Spleen (tissue), 7 donors: ENCODE measurements at regions not wholly inside any gene's neighbourhood (a gene's known extent, or its start where the extent isn't known, plus 50 kb on each side); places are given as distances from the start of the nearest gene placed in this dataset.

Experiments
- CTCF ChIP-seq, 11 experiments: fragments of 200-600 bp in 7 of 11; fragments of 450-650 bp in 4 of 11; sonication (generic) in 4 of 11; IDR thresholded peaks in 8 of 11; conservative IDR thresholded peaks in 3 of 11; 1 replicate in 7 of 11; 2 replicates in 4 of 11; pipeline versions ENCODE4 v1.4.0 to v1.8.0; 2016 to 2021; ENCODE audit warnings: antibody characterized with exemption in 11 of 11, inconsistent platforms in 4 of 11, mild to moderate bottlenecking in 1 of 11
- POLR2A ChIP-seq, 3 donors: fragments of 450-650 bp; IDR thresholded peaks; one replicate each; pipeline ENCODE4 v1.5.1; 2017; ENCODE audit warnings: antibody characterized with exemption in 3 of 3, mild to moderate bottlenecking in 1 of 3
- POLR2AphosphoS5 ChIP-seq, 3 donors: sonication (generic); formaldehyde crosslinking; IDR thresholded peaks; one replicate each; pipeline ENCODE4 v1.5.1; 2017; ENCODE audit warnings: antibody characterized with exemption in 3 of 3
- donor health status: DM: no; HTN: no; CAD: no; lungs with moderate emphysema.
- donor health status: DM: no; HTN: no; CAD: no.
- donor health status: DM: no; HTN: no; CAD: no.

DNA sequence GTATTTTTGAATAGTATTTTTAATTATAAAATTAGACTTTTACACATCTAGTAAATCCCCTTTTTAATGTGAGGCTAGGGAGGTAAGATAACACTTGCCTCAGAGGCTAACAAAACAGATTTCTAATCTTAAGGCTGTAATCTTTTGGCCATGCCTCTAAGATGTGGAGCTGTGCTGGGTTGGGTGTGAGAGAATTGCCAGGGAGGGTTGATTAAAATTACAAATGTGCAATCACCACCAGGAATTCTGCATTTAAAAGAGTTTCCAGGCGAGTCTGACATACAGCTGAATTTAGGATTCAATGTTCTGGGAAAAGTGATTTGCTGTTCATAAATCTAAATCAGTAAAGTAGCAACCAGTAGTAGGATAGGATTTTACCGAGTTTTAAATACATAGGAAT is 73.3 kb downstream of the NUDT12 start:
- TF ChIP-seq CTCF (IDR thresholded peaks at IDR 0.05 in 8 of 11, conservative IDR thresholded peaks at IDR 0.05 in 3 of 11) (no peak), POLR2A (IDR thresholded peaks at IDR 0.05) (no peak), POLR2AphosphoS5 (IDR thresholded peaks at IDR 0.05) (no peak)
